H1 (cell line): ENCODE measurements at regions not wholly inside any gene's neighbourhood (a gene's known extent, or its start where the extent isn't known, plus 50 kb on each side); places are given as distances from the start of the nearest gene placed in this dataset.

Experiments
- EP300 ChIP-seq, 2 experiments: IDR thresholded peaks; 1 replicate in 1 of 2; 2 replicates in 1 of 2; pipeline ENCODE4 v1.6.1; 2011 to 2012; ENCODE audit warnings: low read depth in 2 of 2, low read length in 2 of 2, mild to moderate bottlenecking in 2 of 2, borderline replicate concordance in 1 of 2, inconsistent platforms in 1 of 2, moderate library complexity in 1 of 2
- EZH2 ChIP-seq: fragments of 200-600 bp; sonication (generic); IDR thresholded peaks from 2 replicates; pipeline ENCODE4 v1.7.1; 2012; ENCODE audit warnings: low read depth, mild to moderate bottlenecking, moderate library complexity, low read length, inconsistent platforms; ENCODE audit not compliant: severe bottlenecking
- RNF2 ChIP-seq: fragments of 200-900, 300-1000 bp; sonication (generic); IDR thresholded peaks from 2 replicates; pipeline ENCODE4 v1.7.1; 2016; ENCODE audit warnings: borderline replicate concordance, low read depth, mild to moderate bottlenecking, antibody characterized with exemption, low read length; ENCODE audit not compliant: poor library complexity, severe bottlenecking; ENCODE audit errors: missing control alignments
- SIX5 ChIP-seq: IDR thresholded peaks from 2 replicates; pipeline ENCODE4 v1.6.1; 2011; ENCODE audit warnings: mild to moderate bottlenecking, low read depth, low read length
- SP4 ChIP-seq: IDR thresholded peaks from 2 replicates; pipeline ENCODE4 v1.6.1; 2012; ENCODE audit warnings: low read length, inconsistent platforms
- SRF ChIP-seq: IDR thresholded peaks from 2 replicates; pipeline ENCODE4 v1.6.1; 2011; ENCODE audit warnings: mild to moderate bottlenecking, low read depth, low read length, moderate library complexity
- TF ChIP-seq, protein P1 (sequence below), 3 experiments: IDR thresholded peaks; 1 replicate in 2 of 3; 2 replicates in 1 of 3; pipeline versions ENCODE4 v1.5.1 to v1.6.1; 2011; ENCODE audit warnings: low read length in 3 of 3, mild to moderate bottlenecking in 3 of 3, inconsistent platforms in 2 of 3, low read depth in 1 of 3, moderate library complexity in 1 of 3; ENCODE audit not compliant: insufficient read depth in 1 of 3; ENCODE audit errors: control extremely low read depth in 1 of 3
- TF ChIP-seq, protein P2 (sequence below): IDR thresholded peaks from 2 replicates; pipeline ENCODE4 v1.6.1; 2011; ENCODE audit warnings: low read length, improper control_type of control experiment
- TF ChIP-seq, protein P3 (sequence below): IDR thresholded peaks from 2 replicates; pipeline ENCODE4 v1.6.1; 2012; ENCODE audit warnings: inconsistent platforms

DNA sequence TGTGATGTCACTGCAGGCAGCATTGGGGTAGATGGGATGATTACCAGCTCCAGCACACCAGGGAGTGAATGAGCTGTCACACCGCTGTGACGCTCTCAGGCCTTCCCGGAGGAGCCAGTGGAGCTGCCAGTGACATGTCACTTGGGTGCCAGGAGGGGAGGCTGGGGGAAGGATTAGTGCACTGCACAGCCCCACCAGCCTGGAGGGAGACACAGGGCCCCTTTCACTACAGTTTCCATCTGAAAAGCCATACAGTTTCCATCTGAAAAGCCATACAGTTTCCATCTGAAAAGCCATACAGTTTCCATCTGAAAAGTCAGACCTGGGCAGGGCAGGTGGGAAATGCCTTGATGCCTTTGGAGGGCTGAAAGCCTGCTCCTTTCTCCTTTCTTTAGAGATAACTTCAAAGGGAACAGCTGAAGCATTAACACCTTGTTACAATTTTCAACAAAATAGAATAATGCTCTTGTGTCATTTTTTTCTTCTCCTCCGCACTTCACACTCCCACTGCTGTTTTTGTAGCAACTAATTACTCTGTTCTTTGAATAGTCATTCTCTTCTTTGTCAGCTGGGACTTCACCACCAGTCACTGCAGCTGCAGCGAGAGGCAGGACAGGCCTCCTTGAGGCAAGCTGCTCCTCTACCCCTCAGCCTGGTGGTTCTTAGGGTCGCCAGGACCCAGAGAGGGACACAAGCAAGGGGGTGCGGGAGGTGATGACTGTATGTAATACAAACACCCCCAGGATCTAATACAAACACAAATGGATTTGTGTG is 256.9 kb upstream of the RGS6 start:
- TF ChIP-seq, protein P1, sequence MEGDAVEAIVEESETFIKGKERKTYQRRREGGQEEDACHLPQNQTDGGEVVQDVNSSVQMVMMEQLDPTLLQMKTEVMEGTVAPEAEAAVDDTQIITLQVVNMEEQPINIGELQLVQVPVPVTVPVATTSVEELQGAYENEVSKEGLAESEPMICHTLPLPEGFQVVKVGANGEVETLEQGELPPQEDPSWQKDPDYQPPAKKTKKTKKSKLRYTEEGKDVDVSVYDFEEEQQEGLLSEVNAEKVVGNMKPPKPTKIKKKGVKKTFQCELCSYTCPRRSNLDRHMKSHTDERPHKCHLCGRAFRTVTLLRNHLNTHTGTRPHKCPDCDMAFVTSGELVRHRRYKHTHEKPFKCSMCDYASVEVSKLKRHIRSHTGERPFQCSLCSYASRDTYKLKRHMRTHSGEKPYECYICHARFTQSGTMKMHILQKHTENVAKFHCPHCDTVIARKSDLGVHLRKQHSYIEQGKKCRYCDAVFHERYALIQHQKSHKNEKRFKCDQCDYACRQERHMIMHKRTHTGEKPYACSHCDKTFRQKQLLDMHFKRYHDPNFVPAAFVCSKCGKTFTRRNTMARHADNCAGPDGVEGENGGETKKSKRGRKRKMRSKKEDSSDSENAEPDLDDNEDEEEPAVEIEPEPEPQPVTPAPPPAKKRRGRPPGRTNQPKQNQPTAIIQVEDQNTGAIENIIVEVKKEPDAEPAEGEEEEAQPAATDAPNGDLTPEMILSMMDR (IDR thresholded peaks at IDR 0.05; ENCODE audit: control extremely low read depth in 1 of 3, insufficient read depth in 1 of 3, low read depth in 1 of 3, low read length in 3 of 3) = no peak
- TF ChIP-seq SIX5 (no peak), SP4 (no peak), SRF (no peak), EP300 (IDR thresholded peaks at IDR 0.05; ENCODE audit: borderline replicate concordance in 1 of 2, low read depth in 2 of 2, low read length in 2 of 2) (no peak), RNF2 (no peak), EZH2 (no peak)
- TF ChIP-seq, protein P2, sequence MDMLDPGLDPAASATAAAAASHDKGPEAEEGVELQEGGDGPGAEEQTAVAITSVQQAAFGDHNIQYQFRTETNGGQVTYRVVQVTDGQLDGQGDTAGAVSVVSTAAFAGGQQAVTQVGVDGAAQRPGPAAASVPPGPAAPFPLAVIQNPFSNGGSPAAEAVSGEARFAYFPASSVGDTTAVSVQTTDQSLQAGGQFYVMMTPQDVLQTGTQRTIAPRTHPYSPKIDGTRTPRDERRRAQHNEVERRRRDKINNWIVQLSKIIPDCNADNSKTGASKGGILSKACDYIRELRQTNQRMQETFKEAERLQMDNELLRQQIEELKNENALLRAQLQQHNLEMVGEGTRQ = no peak
- TF ChIP-seq, protein P3, sequence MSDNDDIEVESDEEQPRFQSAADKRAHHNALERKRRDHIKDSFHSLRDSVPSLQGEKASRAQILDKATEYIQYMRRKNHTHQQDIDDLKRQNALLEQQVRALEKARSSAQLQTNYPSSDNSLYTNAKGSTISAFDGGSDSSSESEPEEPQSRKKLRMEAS = no peak; the same call in 1 of the 2 replicates
